Neuronal stem cell (in vitro differentiated cells): ENCODE measurements at regions not wholly inside any gene's neighbourhood (a gene's known extent, or its start where the extent isn't known, plus 50 kb on each side); places are given as distances from the start of the nearest gene placed in this dataset.
"Not testable (repeated sequence)": the region's sequence is repeated elsewhere in the genome, so short reads cannot be mapped to it uniquely, and the experiment has no call there.

Experiments used
- DNase-seq: peaks from one replicate; pipeline ENCODE4 v3.0.0-alpha.2; 2013; ENCODE audit warnings: low spot score
- H2AFZ ChIP-seq: one replicate; pipeline ENCODE4 v1.6.1; 2013; ENCODE audit warnings: mild to moderate bottlenecking, low read length, inconsistent platforms
- H2AK5ac ChIP-seq: 2 replicates; pipeline ENCODE4 v1.6.1; 2013; ENCODE audit warnings: low read depth, mild to moderate bottlenecking, inconsistent platforms, low read length, moderate library complexity, mixed read lengths
- H2BK120ac ChIP-seq: 2 replicates; pipeline ENCODE4 v1.6.1; 2013; ENCODE audit warnings: low read depth, mild to moderate bottlenecking, inconsistent platforms, low read length, moderate library complexity, mixed read lengths
- H2BK12ac ChIP-seq: one replicate; pipeline ENCODE4 v1.6.1; 2013; ENCODE audit warnings: low read length, inconsistent platforms
- H2BK15ac ChIP-seq: 2 replicates; pipeline ENCODE4 v1.6.1; 2013; ENCODE audit warnings: mild to moderate bottlenecking, low read length, inconsistent platforms, mixed read lengths
- H2BK5ac ChIP-seq: one replicate; pipeline ENCODE4 v1.6.1; 2013; ENCODE audit warnings: inconsistent platforms, mild to moderate bottlenecking, low read length, moderate library complexity
- H3K14ac ChIP-seq: one replicate; pipeline ENCODE4 v1.6.1; 2013; ENCODE audit warnings: low read length, inconsistent platforms
- H3K18ac ChIP-seq: 2 replicates; pipeline ENCODE4 v1.6.1; 2013; ENCODE audit warnings: low read length, inconsistent platforms
- H3K23ac ChIP-seq: 2 replicates; pipeline ENCODE4 v1.6.1; 2013; ENCODE audit warnings: low read depth, mild to moderate bottlenecking, mixed read lengths, low read length, inconsistent platforms; ENCODE audit not compliant: poor library complexity
- H3K27ac ChIP-seq: replicated peaks from 3 replicates; pipeline ENCODE4 v1.5.1; 2013; ENCODE audit warnings: low read length, inconsistent platforms
- H3K27me3 ChIP-seq, 3 experiments: 2 replicates each; pipeline ENCODE4 v1.6.1; 2013; ENCODE audit warnings: low read length in 3 of 3, mild to moderate bottlenecking in 2 of 3, inconsistent platforms in 1 of 3, low read depth in 1 of 3, mixed read lengths in 1 of 3, moderate library complexity in 1 of 3; ENCODE audit not compliant: control insufficient read depth in 3 of 3, insufficient read depth in 3 of 3
- H3K36me3 ChIP-seq, 2 donors: replicated peaks in 1 of 2; 2 replicates each; pipeline ENCODE4 v1.6.1; 2013; ENCODE audit warnings: low read length in 2 of 2; ENCODE audit not compliant: control insufficient read depth in 2 of 2, insufficient read depth in 2 of 2
- H3K4ac ChIP-seq: 2 replicates; pipeline ENCODE4 v1.6.1; 2013; ENCODE audit warnings: inconsistent platforms, mild to moderate bottlenecking, low read length, moderate library complexity
- H3K4me1 ChIP-seq, 2 donors: 1 replicate in 1 of 2; 2 replicates in 1 of 2; pipeline ENCODE4 v1.6.1; 2013; ENCODE audit warnings: low read length in 2 of 2, low read depth in 1 of 2; ENCODE audit not compliant: control insufficient read depth in 2 of 2, insufficient read depth in 1 of 2
- H3K4me2 ChIP-seq: one replicate; pipeline ENCODE4 v1.6.1; 2013; ENCODE audit warnings: mild to moderate bottlenecking, low read length, inconsistent platforms; ENCODE audit not compliant: insufficient read depth, poor library complexity, severe bottlenecking
- H3K4me3 ChIP-seq, 2 donors: 2 replicates each; pipeline ENCODE4 v1.5.1; 2013; ENCODE audit warnings: low read length in 2 of 2, mild to moderate bottlenecking in 2 of 2, inconsistent platforms in 1 of 2, moderate library complexity in 1 of 2
- H3K79me1 ChIP-seq: one replicate; pipeline ENCODE4 v1.6.1; 2013; ENCODE audit warnings: low read depth, mild to moderate bottlenecking, inconsistent platforms, low read length, moderate library complexity
- H3K9ac ChIP-seq: one replicate; pipeline ENCODE4 v1.6.1; 2013; ENCODE audit warnings: mild to moderate bottlenecking, low read depth, low read length, inconsistent platforms; ENCODE audit not compliant: poor library complexity
- H3K9me3 ChIP-seq, 2 donors: replicated peaks in 1 of 2; 2 replicates each; pipeline versions ENCODE3 to v1.6.1; 2013; ENCODE audit warnings: low read length in 2 of 2, mild to moderate bottlenecking in 2 of 2, inconsistent platforms in 1 of 2, low read depth in 1 of 2, mixed read lengths in 1 of 2, moderate library complexity in 1 of 2; ENCODE audit not compliant: control insufficient read depth in 2 of 2, insufficient read depth in 1 of 2
- H4K8ac ChIP-seq: one replicate; pipeline ENCODE4 v1.6.1; 2013; ENCODE audit warnings: low read depth, mild to moderate bottlenecking, inconsistent platforms, low read length, moderate library complexity
- H4K91ac ChIP-seq: one replicate; pipeline ENCODE4 v1.6.1; 2013; ENCODE audit warnings: low read length, low read depth, mild to moderate bottlenecking, inconsistent platforms; ENCODE audit not compliant: poor library complexity
- WGBS, 2 donors: extraction: QIAGEN DNeasy Blood & Tissue Kit; methylation state at CpG; one replicate each; pipeline ENCODE4 v1.1.7; 2013; ENCODE audit warnings: missing lambda C conversion rate in 2 of 2, mixed read lengths in 1 of 2; ENCODE audit not compliant: insufficient read length in 2 of 2, insufficient replicate concordance in 1 of 2; ENCODE audit errors: extremely low coverage in 2 of 2; 5-methylcytosine and 5-hydroxymethylcytosine counted together

DNA sequence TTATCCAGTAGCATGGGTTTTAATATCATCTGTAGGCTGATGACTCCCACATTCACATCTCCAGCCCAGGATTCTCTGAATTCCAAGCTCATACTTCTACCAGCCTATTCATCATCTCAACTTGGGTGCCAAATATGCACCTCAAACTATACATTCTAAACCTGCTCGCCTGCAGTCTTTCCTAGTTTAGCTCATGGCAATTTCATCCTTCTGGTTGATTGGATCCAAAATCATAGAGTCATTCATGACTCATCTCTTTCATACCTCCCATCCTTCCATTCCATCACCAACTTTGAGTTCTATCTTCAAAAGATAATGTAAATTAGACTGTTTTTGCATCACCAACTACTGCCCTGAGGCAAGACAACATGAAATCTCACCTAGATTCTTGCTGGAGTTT is 99.7 kb upstream of the EGLN3 start:
- Histone ChIP-seq H2BK5ac (no peak overlapping the region), H3K4me1 (no peaks in the 10 kb centered on the region), H2AFZ (no peak overlapping the region), H3K4me2 (no peak overlapping the region), H2BK120ac (no peak overlapping the region), H3K23ac (no peak overlapping the region), H2BK15ac (no peak overlapping the region), H3K27ac (no peak overlapping the region), H2BK12ac (no peak overlapping the region), H3K14ac (no peak overlapping the region), H3K18ac (no peak overlapping the region), H3K9me3 (no peaks in the 10 kb centered on the region), H3K79me1 (no peaks in the 10 kb centered on the region), H3K27me3 (no peaks in the 10 kb centered on the region), H3K36me3 (no peaks in the 10 kb centered on the region), H3K4me3 (no peak overlapping the region), H3K4ac (no peak overlapping the region), H4K91ac (no peak overlapping the region), H4K8ac (no peak overlapping the region), H3K9ac (no peak overlapping the region), H2AK5ac (no peak overlapping the region)
- no CpG with 5 or more reads among the region's 1 CpG for WGBS, 2 donors
- no peak for DNase-seq

DNA sequence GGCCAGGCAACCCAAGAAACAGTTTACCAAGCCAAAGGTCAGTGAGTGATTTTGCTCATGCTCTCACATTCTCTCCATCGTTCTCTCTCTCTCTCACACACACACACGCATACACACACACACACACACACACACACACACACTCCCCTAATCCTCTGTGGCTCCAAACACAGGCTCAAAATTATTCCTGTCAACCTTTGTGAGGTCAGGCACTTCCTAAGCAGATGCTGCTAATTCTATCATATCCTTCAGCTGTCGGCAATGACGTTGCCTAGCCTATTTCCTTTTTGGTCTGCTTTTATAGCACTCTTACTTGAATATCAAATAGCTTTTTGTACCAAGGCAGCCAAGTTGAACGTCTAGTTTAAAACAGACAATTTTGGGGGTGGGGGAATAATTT is 98.9 kb upstream of the EGLN3 start:
- no peak overlapping the region for H3K4me2 ChIP-seq
- no peak overlapping the region for H2BK12ac ChIP-seq
- H2BK120ac ChIP-seq = no peak overlapping the region
- H2AFZ ChIP-seq = no peak overlapping the region
- H2AK5ac ChIP-seq = no peak overlapping the region
- H3K27me3 ChIP-seq = no peaks in the 10 kb centered on the region
- no peaks in the 10 kb centered on the region for H3K4me1 ChIP-seq
- no peak overlapping the region for H3K4me3 ChIP-seq
- no CpG with 5 or more reads among the region's 5 CpGs for WGBS, 2 donors
- no peaks in the 10 kb centered on the region for H3K79me1 ChIP-seq
- no peaks in the 10 kb centered on the region for H3K9me3 ChIP-seq
- H2BK15ac ChIP-seq = no peak overlapping the region
- no peak overlapping the region for H3K23ac ChIP-seq
- DNase-seq = no peak
- H3K14ac ChIP-seq = no peak overlapping the region
- H4K8ac ChIP-seq = no peak overlapping the region
- H4K91ac ChIP-seq = no peak overlapping the region
- no peak overlapping the region for H3K4ac ChIP-seq
- H3K27ac ChIP-seq = no peak overlapping the region
- H2BK5ac ChIP-seq = no peak overlapping the region
- H3K18ac ChIP-seq = no peak overlapping the region
- no peak overlapping the region for H3K9ac ChIP-seq
- H3K36me3 ChIP-seq = no peaks in the 10 kb centered on the region

- no CpG with 5 or more reads among the region's 7 CpGs for WGBS, 2 donors
- H2BK12ac ChIP-seq, H3K23ac ChIP-seq, H4K91ac ChIP-seq, H3K79me1 ChIP-seq, H2BK120ac ChIP-seq, H3K9me3 ChIP-seq, H2AFZ ChIP-seq, H3K14ac ChIP-seq, H3K4ac ChIP-seq, H2BK15ac ChIP-seq, H3K9ac ChIP-seq, DNase-seq, H3K4me1 ChIP-seq, H4K8ac ChIP-seq, H3K27ac ChIP-seq, H3K4me2 ChIP-seq, H2BK5ac ChIP-seq, H3K36me3 ChIP-seq, H3K18ac ChIP-seq, H3K27me3 ChIP-seq, H2AK5ac ChIP-seq, H3K4me3 ChIP-seq: not testable (repeated sequence)
Measured at GRCh38 chr14:34049187-34049586, 98.3 kb upstream of the EGLN3 start.

- no peak overlapping the region for H2BK15ac ChIP-seq
- no peak overlapping the region for H3K18ac ChIP-seq
- H3K27ac ChIP-seq = no peak overlapping the region
- no peak for DNase-seq
- H2BK12ac ChIP-seq = no peak overlapping the region
- no peak overlapping the region for H2AFZ ChIP-seq
- no peak overlapping the region for H3K4me3 ChIP-seq
- H3K36me3 ChIP-seq = no peaks in the 10 kb centered on the region
- no peaks in the 10 kb centered on the region for H3K27me3 ChIP-seq
- H2AK5ac ChIP-seq = no peak overlapping the region
- H3K4me1 ChIP-seq = no peaks in the 10 kb centered on the region
- H3K4ac ChIP-seq = no peak overlapping the region
- no peak overlapping the region for H3K14ac ChIP-seq
- H3K9me3 ChIP-seq = no peaks in the 10 kb centered on the region
- H3K9ac ChIP-seq = no peak overlapping the region
- no peak overlapping the region for H4K8ac ChIP-seq
- no peak overlapping the region for H3K4me2 ChIP-seq
- no peak overlapping the region for H3K23ac ChIP-seq
- H2BK120ac ChIP-seq = no peak overlapping the region
- H4K91ac ChIP-seq = no peak overlapping the region
- H3K79me1 ChIP-seq = no peaks in the 10 kb centered on the region
- no peak overlapping the region for H2BK5ac ChIP-seq
- no CpG with 5 or more reads among the region's 3 CpGs for WGBS, 2 donors
Measured at GRCh38 chr14:34046799-34047520, 96.1 kb upstream of the EGLN3 start.
